ENCODE measurements at regions not wholly inside any gene's neighbourhood (a gene's known extent, or its start where the extent isn't known, plus 50 kb on each side); places are given as distances from the start of the nearest gene placed in this dataset.

DNA sequence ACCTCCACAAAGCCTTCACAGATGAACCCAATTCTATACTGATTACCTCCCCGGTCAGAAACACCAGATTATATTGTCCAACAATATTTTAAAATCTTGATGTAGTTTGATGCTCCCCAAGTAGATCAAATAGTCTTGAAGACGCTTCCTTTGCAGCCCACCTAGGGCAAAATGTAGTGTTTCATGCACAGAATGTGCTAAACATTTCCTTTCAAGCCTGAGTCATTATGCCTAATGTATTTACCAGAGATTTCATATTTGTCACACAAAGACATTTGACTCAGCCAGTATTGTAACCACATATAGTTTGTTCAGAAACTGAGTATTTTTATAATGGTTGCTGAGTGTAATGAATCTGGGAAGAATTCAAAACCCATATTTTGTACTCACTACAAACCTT is 1396.8 kb downstream of the LRRC4C start:
- TF ChIP-seq, protein P1, sequence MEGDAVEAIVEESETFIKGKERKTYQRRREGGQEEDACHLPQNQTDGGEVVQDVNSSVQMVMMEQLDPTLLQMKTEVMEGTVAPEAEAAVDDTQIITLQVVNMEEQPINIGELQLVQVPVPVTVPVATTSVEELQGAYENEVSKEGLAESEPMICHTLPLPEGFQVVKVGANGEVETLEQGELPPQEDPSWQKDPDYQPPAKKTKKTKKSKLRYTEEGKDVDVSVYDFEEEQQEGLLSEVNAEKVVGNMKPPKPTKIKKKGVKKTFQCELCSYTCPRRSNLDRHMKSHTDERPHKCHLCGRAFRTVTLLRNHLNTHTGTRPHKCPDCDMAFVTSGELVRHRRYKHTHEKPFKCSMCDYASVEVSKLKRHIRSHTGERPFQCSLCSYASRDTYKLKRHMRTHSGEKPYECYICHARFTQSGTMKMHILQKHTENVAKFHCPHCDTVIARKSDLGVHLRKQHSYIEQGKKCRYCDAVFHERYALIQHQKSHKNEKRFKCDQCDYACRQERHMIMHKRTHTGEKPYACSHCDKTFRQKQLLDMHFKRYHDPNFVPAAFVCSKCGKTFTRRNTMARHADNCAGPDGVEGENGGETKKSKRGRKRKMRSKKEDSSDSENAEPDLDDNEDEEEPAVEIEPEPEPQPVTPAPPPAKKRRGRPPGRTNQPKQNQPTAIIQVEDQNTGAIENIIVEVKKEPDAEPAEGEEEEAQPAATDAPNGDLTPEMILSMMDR (IDR thresholded peaks at IDR 0.05) = no peak
- TF ChIP-seq EZH2 (IDR thresholded peaks at IDR 0.05; ENCODE audit: borderline replicate concordance, insufficient read depth, low read depth, low read length, poor library complexity, severe bottlenecking) = no peak
- Mint-ChIP-seq H3K4me1 (no peaks in the 10 kb centered on the region), H3K27ac (no peak overlapping the region), H3K4me3 (no peak overlapping the region), H3K27me3 (no peaks in the 10 kb centered on the region), H3K9me3 (ENCODE audit: insufficient read depth) (peaks cover 3% of the 10 kb centered on the region)
- ATAC-seq (ENCODE audit: low read depth) (no peak), DNase-seq (no peak)
- Histone ChIP-seq H2AFZ (ENCODE audit: insufficient read depth, low read depth, low read length, poor library complexity, severe bottlenecking) (no peak overlapping the region), H3K9ac (ENCODE audit: low read length) (no peak overlapping the region), H3K4me2 (replicated peaks; ENCODE audit: low read depth, low read length, poor library complexity, severe bottlenecking) (no peak overlapping the region), H3K4me1 (ENCODE audit: control insufficient read depth in 2 of 2, insufficient read depth in 2 of 2, low read length in 2 of 2) (no peaks in the 10 kb centered on the region), H3K36me3 (replicated peaks in 1 of 2; ENCODE audit: control extremely low read depth in 1 of 2, control insufficient read depth in 1 of 2, extremely low read depth in 1 of 2, insufficient read depth in 2 of 2, low read length in 1 of 2) (no peaks in the 10 kb centered on the region), H3K4me3 (ENCODE audit: control extremely low read depth in 1 of 5, extremely low read depth in 1 of 5, insufficient read depth in 1 of 5, low read depth in 2 of 5, low read length in 4 of 5) (no peak overlapping the region), H3K27ac (ENCODE audit: low read length in 2 of 2) (no peak overlapping the region), H3K27me3 (replicated peaks in 1 of 4; ENCODE audit: control extremely low read depth in 1 of 4, control insufficient read depth in 3 of 4, insufficient read depth in 4 of 4, low read length in 3 of 4) (no peaks in the 10 kb centered on the region), H3K79me2 (ENCODE audit: control insufficient read depth, insufficient read depth, low read length) (no peaks in the 10 kb centered on the region), H4K20me1 (ENCODE audit: control insufficient read depth, insufficient read depth, low read length, poor library complexity, severe bottlenecking) (no peaks in the 10 kb centered on the region), H3K9me3 (ENCODE audit: control extremely low read depth in 1 of 3, control insufficient read depth in 2 of 3, insufficient read depth in 1 of 3, low read length in 2 of 3) (peaks cover 0 to 3% (median 0%) of the 10 kb centered on the region in 3 donors)
- CTCF ChIA-PET = no interaction called here
- intact Hi-C loops (cut with micrococcal nuclease) = no loop called here
- no CpG with 5 or more reads among the region's 2 CpGs for WGBS (ENCODE audit: insufficient coverage)
- POLR2A ChIA-PET = no interaction called here

- intact Hi-C loops (cut with micrococcal nuclease) = no loop called here
- Mint-ChIP-seq H3K4me1 (no peaks in the 10 kb centered on the region), H3K27ac (no peak overlapping the region), H3K4me3 (no peak overlapping the region), H3K27me3 (no peaks in the 10 kb centered on the region), H3K9me3 (ENCODE audit: insufficient read depth) (peaks cover 3% of the 10 kb centered on the region)
- H3K27me3 ChIP-seq (replicated peaks in 1 of 4; ENCODE audit: control extremely low read depth in 1 of 4, control insufficient read depth in 3 of 4, insufficient read depth in 4 of 4, low read length in 3 of 4) = no peaks in the 10 kb centered on the region
- ATAC-seq (ENCODE audit: low read depth) = no peak
- H3K9ac ChIP-seq (ENCODE audit: low read length) = no peak overlapping the region
- no peak overlapping the region for H3K4me2 ChIP-seq (replicated peaks; ENCODE audit: low read depth, low read length, poor library complexity, severe bottlenecking)
- TF ChIP-seq, protein P1 (IDR thresholded peaks at IDR 0.05) = no peak
- no peak for TF ChIP-seq EZH2 (IDR thresholded peaks at IDR 0.05; ENCODE audit: borderline replicate concordance, insufficient read depth, low read depth, low read length, poor library complexity, severe bottlenecking)
- CTCF ChIA-PET = no interaction called here
- H3K4me3 ChIP-seq (ENCODE audit: control extremely low read depth in 1 of 5, extremely low read depth in 1 of 5, insufficient read depth in 1 of 5, low read depth in 2 of 5, low read length in 4 of 5) = no peak overlapping the region
- no peaks in the 10 kb centered on the region for H3K9me3 ChIP-seq (ENCODE audit: control extremely low read depth in 1 of 3, control insufficient read depth in 2 of 3, insufficient read depth in 1 of 3, low read length in 2 of 3)
- H2AFZ ChIP-seq (ENCODE audit: insufficient read depth, low read depth, low read length, poor library complexity, severe bottlenecking) = no peak overlapping the region
- H3K4me1 ChIP-seq (ENCODE audit: control insufficient read depth in 2 of 2, insufficient read depth in 2 of 2, low read length in 2 of 2) = no peaks in the 10 kb centered on the region
- H4K20me1 ChIP-seq (ENCODE audit: control insufficient read depth, insufficient read depth, low read length, poor library complexity, severe bottlenecking) = no peaks in the 10 kb centered on the region
- H3K27ac ChIP-seq (ENCODE audit: low read length in 2 of 2) = no peak overlapping the region
- H3K36me3 ChIP-seq (replicated peaks in 1 of 2; ENCODE audit: control extremely low read depth in 1 of 2, control insufficient read depth in 1 of 2, extremely low read depth in 1 of 2, insufficient read depth in 2 of 2, low read length in 1 of 2) = no peaks in the 10 kb centered on the region
- DNase-seq = no peak
- POLR2A ChIA-PET = no interaction called here
- no peaks in the 10 kb centered on the region for H3K79me2 ChIP-seq (ENCODE audit: control insufficient read depth, insufficient read depth, low read length)
- 43% methylated on average over 1 of the region's 3 CpGs for WGBS (ENCODE audit: insufficient coverage)
These were observed 1398.2 kb downstream of the LRRC4C start for GRCh38 chr11:40061221-40061620.

Data from B cell (primary cell).